ENCODE measurements at regions not wholly inside any gene's neighbourhood (a gene's known extent, or its start where the extent isn't known, plus 50 kb on each side); places are given as distances from the start of the nearest gene placed in this dataset.

DNA sequence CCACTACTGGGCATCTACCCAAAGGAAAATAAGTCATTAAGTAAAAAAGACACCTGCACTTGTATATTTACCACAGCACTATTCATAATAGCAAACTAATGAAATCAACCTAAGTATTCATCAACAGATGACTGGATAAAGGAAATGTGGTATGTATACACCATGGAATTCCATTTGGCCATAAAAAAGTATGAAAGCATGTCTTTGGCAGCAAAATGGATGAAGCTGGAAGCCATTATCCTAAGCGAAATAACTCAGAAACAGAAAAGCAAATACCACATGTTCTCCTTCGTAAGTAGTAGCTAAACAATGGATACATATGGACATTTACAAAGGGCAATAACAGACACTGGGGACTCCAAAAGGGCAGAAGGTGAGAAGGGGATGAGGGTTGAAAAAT, 485.7 kb upstream of the BRINP3 start:
- Histone ChIP-seq H3K4me3 (no peak overlapping the region), H3K27ac (no peak overlapping the region), H3K4me1 (no peaks in the 10 kb centered on the region), H3K36me3 (no peaks in the 10 kb centered on the region), H3K9me3 (no peaks in the 10 kb centered on the region), H3K27me3 (no peaks in the 10 kb centered on the region)
- WGBS, 2 donors = 78 to 85% methylated on average over 2 of the region's 2 CpGs
- DNase-seq = no peak
- TF ChIP-seq, protein P1, sequence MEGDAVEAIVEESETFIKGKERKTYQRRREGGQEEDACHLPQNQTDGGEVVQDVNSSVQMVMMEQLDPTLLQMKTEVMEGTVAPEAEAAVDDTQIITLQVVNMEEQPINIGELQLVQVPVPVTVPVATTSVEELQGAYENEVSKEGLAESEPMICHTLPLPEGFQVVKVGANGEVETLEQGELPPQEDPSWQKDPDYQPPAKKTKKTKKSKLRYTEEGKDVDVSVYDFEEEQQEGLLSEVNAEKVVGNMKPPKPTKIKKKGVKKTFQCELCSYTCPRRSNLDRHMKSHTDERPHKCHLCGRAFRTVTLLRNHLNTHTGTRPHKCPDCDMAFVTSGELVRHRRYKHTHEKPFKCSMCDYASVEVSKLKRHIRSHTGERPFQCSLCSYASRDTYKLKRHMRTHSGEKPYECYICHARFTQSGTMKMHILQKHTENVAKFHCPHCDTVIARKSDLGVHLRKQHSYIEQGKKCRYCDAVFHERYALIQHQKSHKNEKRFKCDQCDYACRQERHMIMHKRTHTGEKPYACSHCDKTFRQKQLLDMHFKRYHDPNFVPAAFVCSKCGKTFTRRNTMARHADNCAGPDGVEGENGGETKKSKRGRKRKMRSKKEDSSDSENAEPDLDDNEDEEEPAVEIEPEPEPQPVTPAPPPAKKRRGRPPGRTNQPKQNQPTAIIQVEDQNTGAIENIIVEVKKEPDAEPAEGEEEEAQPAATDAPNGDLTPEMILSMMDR (IDR thresholded peaks at IDR 0.05) = no peak
- TF ChIP-seq EP300 (IDR thresholded peaks at IDR 0.05) = no peak
- no peak for TF ChIP-seq POLR2A (IDR thresholded peaks at IDR 0.05)
- no peak for TF ChIP-seq POLR2AphosphoS5 (IDR thresholded peaks at IDR 0.05)
- intact Hi-C loops (cut with DNase I) = no loop called here

DNA sequence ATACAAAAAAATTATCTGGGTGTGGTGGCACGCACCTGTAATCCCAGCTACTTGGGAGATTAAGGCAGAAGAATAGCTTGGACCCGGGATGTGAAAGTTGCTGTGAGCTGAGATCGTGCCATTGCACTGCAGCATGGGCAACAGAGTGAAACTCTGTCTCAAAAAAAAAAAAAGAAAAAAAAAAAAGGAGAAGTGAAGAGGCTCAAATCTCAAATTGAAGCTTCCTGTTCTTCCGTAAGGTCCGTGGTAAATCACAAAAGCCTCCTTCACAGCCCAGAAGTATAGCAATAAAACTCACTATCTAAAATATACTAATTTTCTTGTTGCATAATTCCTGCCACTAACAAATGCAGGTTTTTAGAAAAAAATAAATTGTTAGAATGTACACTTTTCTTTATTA, 498.2 kb upstream of the BRINP3 start:
- Histone ChIP-seq H3K9me3 (no peaks in the 10 kb centered on the region), H3K4me3 (no peak overlapping the region), H3K27me3 (no peaks in the 10 kb centered on the region), H3K36me3 (no peaks in the 10 kb centered on the region), H3K4me1 (no peaks in the 10 kb centered on the region), H3K27ac (no peak overlapping the region)
- intact Hi-C loops (cut with DNase I) = no loop called here
- DNase-seq = no peak
- TF ChIP-seq, protein P1 (IDR thresholded peaks at IDR 0.05) = no peak
- no peak for TF ChIP-seq POLR2AphosphoS5 (IDR thresholded peaks at IDR 0.05)
- TF ChIP-seq POLR2A (IDR thresholded peaks at IDR 0.05) = no peak
- no peak for TF ChIP-seq EP300 (IDR thresholded peaks at IDR 0.05)
- 47 to 76% methylated on average over 5 of the region's 5 CpGs for WGBS, 2 donors

DNA sequence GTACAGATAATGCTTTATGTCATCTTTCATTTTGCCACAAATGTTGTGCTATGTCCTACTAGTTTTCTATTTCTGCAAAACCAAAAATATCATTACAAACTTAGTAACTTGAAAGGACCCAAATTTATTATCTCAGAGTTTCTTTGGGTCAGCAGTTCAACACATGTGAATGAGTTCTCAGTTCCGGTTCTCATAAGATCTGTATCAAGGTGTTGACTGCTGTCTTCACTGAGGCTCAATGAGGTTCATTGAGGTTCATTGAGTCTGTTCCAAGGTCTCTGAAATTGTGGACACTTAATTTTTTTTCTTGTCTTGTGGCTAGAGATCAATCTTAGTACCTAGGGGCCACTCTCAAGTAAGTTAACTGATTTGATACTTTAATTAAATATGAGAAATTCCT, 525.1 kb upstream of the BRINP3 start:
- intact Hi-C loops (cut with DNase I) = no loop called here
- no peak for DNase-seq
- TF ChIP-seq, protein P1 (IDR thresholded peaks at IDR 0.05) = no peak
- no peak for TF ChIP-seq POLR2AphosphoS5 (IDR thresholded peaks at IDR 0.05)
- TF ChIP-seq EP300 (IDR thresholded peaks at IDR 0.05) = no peak
- TF ChIP-seq POLR2A (IDR thresholded peaks at IDR 0.05) = no peak
- Histone ChIP-seq H3K36me3 (no peaks in the 10 kb centered on the region), H3K27ac (no peak overlapping the region), H3K4me1 (no peaks in the 10 kb centered on the region), H3K4me3 (no peak overlapping the region), H3K9me3 (no peaks in the 10 kb centered on the region), H3K27me3 (no peaks in the 10 kb centered on the region)
- 90 to 96% methylated on average over 1 of the region's 1 CpG for WGBS, 2 donors

DNA sequence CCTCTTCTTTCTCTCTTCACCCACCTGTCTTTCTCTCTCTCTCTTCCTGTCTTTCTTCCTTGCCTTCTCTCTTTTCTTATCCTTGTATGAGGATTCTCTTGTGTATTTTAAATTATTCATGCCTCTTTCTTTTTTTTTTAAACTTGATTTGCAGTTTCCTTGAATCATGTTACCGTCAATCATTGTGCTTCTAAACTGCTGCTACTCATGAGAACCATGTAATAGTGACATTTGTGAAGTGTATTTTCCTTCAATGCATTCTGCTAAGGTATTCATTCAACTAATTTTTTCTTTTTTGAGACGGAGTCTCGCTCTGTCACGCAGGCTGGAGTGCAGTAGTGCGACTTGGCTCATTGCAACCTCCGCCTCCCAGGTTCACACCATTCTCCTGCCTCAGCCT, 539.1 kb upstream of the BRINP3 start:
- intact Hi-C loops (cut with DNase I) = no loop called here
- Histone ChIP-seq H3K27ac (no peak overlapping the region), H3K9me3 (no peaks in the 10 kb centered on the region), H3K4me1 (no peaks in the 10 kb centered on the region), H3K36me3 (no peaks in the 10 kb centered on the region), H3K27me3 (no peaks in the 10 kb centered on the region), H3K4me3 (no peak overlapping the region)
- no peak for TF ChIP-seq EP300 (IDR thresholded peaks at IDR 0.05)
- no peak for DNase-seq
- 84 to 93% methylated on average over 6 of the region's 6 CpGs for WGBS, 2 donors

DNA sequence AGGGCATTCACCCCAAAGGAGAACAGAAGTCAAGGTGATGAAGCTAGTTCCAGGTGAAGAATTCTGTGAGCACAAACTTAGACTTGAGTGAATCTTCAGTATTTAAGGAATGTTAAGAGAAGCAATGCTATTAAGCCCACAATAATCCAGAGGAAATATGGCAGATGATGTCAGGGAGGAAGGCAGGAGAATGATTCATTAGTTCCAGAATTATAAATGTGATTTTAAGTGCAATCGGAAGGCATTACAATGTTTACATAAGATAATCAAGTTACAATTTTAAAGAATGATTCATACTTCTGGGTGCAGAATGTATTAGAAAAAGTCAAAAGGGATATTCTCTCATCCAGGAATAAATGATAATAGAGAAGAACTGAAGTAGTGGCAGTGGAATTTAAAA, 545.2 kb upstream of the BRINP3 start:
- no peak overlapping the region for H3K27ac ChIP-seq
- no peaks in the 10 kb centered on the region for H3K27me3 ChIP-seq
- 24 to 61% methylated on average over 1 of the region's 1 CpG for whole genome bisulfite sequencing, 2 donors
- no peak overlapping the region for H3K4me3 ChIP-seq
- TF ChIP-seq EP300 (IDR thresholded peaks at IDR 0.05) (no peak), POLR2A (IDR thresholded peaks at IDR 0.05) (no peak), POLR2AphosphoS5 (IDR thresholded peaks at IDR 0.05) (no peak)
- TF ChIP-seq, protein P1 (IDR thresholded peaks at IDR 0.05) = no peak
- intact Hi-C loops (cut with DNase I) = no loop called here
- H3K4me1 ChIP-seq = no peaks in the 10 kb centered on the region
- no peaks in the 10 kb centered on the region for H3K36me3 ChIP-seq
- no peak for DNase-seq
- H3K9me3 ChIP-seq = no peaks in the 10 kb centered on the region
